ENCODE measurements at regions not wholly inside any gene's neighbourhood (a gene's known extent, or its start where the extent isn't known, plus 50 kb on each side); places are given as distances from the start of the nearest gene placed in this dataset.
"Not testable (repeated sequence)": the region's sequence is repeated elsewhere in the genome, so short reads cannot be mapped to it uniquely, and the experiment has no call there.

- DNase-seq: no peak
Measured at GRCh38 chr9:29200650-29201049, 1627.4 kb upstream of the C9orf72 start.

DNA sequence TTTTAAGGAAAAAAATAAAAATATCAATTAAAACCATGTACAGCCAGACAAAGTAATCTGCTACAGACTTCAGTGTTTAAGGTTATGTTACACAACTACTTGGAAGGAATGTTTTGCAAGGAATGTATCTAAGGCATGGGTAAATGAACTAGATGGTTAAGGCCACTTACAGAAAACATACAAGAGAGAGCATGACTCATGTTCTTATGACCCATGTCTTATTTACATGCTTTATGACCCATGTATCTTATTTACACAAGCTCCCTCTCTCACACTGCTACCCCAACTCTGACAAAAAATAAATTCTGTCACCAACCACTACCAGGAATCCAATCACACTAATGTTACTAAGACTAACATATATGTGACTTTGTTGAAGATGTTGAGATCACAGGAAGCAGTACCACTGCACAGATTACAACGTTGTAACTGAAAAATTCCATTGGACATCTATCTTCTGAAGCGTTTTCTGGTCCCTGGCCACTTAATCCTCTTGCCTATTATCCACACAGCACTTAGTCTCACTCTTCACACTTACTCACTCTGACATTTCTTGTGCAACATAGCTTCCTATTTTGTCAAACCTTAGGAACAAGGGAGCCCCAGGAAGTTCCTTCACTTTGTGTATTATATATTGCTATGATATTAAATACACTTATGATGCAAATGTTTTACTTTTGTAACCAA lies 1630.1 kb upstream of the C9orf72 start:
- DNase-seq: no peak

GRCh38 chr9:29208670-29209069 lies 1635.4 kb upstream of the C9orf72 start:
- DNase-seq: no peak

GRCh38 chr9:29209748-29210291 lies 1636.5 kb upstream of the C9orf72 start:
- no peak for DNase-seq

DNA sequence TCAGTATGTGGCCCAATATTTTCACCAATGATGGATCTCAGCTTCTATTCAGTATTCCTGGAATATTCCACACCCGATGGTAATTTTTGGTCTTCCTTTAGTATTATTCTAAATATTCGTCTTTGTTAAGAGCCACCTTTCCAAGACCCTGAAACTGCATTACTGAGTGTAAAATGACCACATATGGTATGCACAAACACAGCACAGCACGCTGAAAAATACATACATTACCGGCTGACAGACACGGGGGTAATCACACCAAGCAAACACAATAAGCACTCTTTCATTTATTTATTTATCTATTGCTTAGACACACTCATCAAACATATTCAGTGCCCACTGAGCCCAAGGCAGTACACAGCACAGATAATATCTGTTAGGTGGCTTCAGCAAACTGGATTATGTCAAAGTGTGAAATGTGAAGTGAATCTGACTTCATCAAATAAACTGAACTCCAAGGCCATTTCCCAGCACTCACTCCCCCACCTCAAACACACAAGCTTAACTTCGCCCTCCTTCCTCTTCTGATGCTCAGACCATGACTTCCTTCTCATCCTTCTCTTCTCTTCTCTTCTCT lies 1637.8 kb upstream of the C9orf72 start:
- DNase-seq: no peak

- DNase-seq: peak; percentile 61
Measured at GRCh38 chr9:29211580-29212396, 1638.5 kb upstream of the C9orf72 start.

DNA sequence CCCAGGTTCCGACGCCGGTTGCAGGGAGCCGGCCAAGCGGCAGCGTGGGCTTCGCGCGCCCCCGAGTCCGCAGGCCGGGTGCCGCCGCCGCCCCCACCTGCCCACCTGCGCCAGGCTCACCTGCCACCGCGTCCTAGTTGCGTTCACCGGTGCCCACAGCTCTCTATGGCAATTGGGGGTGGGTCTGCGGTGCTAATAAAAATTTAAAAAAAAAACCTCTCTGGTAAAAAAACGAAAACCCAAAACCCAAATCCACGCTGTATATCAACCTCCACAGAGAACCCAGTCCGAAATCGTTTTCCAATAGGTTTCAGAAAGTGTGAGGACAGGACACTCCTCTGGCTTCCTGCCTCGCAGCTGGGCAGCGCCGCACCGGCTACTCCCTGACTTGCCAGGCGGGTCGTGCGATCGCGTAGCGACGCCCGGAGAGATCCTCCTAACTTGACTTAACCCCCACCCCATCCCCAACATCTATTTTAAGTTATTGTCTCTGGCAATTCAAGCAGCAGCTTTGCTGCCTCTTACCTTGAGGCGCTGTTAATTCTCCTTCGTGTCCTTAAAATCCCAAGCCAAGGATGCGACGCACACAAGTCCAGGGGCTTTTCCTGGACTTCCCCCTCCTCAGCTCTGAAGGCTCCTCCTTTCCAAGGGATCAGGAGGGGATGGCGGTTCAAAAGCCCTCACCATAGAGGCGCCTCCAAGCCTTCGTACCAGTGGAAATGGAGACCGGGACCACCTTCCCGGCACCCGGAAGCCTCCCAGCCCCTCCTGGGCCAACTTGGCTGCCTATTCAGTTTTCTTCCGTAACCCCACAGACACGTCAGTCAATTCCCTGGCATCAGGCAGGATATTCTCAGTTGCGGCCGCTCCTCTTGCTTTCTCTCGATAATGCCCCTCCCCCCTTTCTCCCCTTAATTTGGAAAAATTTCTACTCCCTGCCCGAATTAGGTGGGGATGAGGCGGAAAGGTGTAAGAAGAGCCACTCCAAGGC lies 1639.4 kb upstream of the C9orf72 start:
- peak; percentile 40 for DNase-seq

- DNase-seq: peak; percentile 50
Measured at GRCh38 chr9:29213417-29214153, 1640.3 kb upstream of the C9orf72 start, which contains the start of gene LINGO2. LINGO2 (minus strand) TSS chr9:29213601.

- DNase-seq: peak; percentile 34
Measured at GRCh38 chr9:29214154-29214689, 1640.9 kb upstream of the C9orf72 start.

GRCh38 chr9:29214690-29215253 lies 1641.5 kb upstream of the C9orf72 start:
- DNase-seq: no peak

DNA sequence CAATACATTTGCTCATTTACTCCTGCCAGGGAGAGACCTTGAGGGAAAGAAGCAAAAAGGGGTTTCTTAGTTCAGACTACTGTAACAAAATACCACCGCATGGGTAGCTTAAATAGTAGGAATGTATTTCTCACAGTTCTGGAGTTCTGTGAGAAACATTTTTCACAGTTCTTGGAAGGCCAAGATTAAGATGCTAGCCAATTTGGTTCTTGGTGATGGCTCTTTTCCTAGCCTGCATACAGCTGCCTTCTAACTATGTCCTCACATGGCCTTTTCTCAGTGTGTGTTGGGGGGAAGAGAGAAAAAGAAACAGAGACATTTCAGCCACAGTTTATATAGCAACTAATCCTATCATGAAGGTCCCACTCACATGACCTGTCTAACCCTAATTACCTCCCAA lies 1644.7 kb upstream of the C9orf72 start:
- DNase-seq: no peak

- DNase-seq: no peak
Measured at GRCh38 chr9:29220596-29221251, 1647.4 kb upstream of the C9orf72 start.

GRCh38 chr9:29228558-29228957 lies 1655.3 kb upstream of the C9orf72 start:
- DNase-seq: no peak

DNA sequence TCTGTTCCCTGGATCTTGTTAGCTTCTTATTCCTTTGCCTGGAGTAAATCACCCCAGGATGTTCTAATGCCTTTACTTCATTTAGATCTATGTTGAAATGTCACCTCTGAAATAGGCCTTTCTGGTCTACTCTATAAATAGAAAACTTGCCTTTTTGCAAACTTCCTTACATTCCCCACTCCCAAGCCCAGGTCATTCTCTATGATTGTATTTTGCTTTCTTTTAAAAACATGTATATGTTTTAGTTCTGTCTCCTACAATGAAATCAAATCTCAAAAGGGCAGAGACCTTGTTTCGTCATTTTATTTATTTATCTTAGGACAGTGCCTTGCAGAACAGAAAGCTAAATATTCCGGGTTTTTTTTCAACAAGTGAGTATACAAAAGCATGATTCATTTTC lies 1657.7 kb upstream of the C9orf72 start:
- no peak for DNase-seq

- no peak for DNase-seq
Measured at GRCh38 chr9:29233193-29233592, 1659.9 kb upstream of the C9orf72 start.

DNA sequence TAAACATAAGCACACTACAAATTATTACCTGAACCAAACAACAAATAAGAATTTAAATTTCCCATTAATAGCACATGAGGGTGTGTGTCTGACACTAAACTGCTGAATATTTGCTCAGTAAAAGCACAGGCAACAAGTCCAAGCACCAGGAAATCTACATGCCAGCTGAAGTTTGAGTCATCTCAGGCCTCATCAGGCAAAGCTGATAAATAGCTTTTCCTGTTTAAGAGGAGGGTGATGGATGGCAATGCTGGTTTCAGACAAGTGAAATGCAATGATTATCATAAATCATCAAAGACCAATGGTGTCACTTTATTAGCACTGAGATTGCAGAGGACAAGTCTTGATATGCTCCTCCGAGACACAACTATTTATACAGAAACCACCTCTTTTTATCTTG lies 1668.0 kb upstream of the C9orf72 start:
- DNase-seq: no peak

DNA sequence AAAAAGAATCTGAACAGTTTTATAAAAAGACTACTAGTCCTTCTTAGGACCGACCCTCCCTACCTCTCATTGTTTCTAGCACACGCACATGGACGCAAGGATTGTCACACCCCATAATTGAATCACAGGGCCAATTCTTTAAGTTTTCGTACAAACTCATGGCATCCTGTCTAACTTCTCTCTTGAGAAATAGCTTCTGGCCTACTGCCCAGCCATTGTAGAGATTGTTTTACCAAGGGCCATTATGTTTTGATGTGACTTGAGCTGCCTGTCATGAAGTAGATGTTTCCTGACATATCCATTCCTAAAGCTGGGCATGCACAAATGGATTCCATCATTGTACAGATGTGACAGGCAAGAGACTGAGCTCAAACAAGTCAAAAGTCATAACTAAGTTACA lies 1672.1 kb upstream of the C9orf72 start:
- DNase-seq: no peak

DNA sequence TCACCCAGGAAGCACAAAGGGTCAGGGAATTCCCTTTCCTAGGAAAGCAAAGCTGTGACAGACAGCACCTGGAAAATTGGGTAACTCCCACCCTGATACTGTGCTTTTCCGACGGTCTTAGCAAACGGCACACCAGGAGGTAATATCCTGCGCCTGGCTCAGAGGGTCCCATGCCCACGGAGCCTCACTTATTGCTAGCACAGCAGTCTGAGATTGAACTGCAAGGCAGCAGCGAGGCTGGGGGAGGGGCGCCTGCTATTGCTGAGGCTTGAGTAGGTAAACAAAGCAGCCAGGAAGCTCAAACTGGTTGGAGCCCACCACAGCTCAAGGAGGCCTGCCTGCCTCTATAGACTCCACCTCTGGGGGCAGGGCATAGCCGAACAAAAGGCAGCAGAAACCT lies 1697.1 kb upstream of the C9orf72 start:
- DNase-seq: not testable (repeated sequence)

- no peak for DNase-seq
Measured at GRCh38 chr9:29282121-29282520, 1708.8 kb upstream of the C9orf72 start.

- DNase-seq: no peak
Measured at GRCh38 chr9:29285818-29286217, 1712.5 kb upstream of the C9orf72 start.
